ENCODE measurements at regions not wholly inside any gene's neighbourhood (a gene's known extent, or its start where the extent isn't known, plus 50 kb on each side); places are given as distances from the start of the nearest gene placed in this dataset.

DNA sequence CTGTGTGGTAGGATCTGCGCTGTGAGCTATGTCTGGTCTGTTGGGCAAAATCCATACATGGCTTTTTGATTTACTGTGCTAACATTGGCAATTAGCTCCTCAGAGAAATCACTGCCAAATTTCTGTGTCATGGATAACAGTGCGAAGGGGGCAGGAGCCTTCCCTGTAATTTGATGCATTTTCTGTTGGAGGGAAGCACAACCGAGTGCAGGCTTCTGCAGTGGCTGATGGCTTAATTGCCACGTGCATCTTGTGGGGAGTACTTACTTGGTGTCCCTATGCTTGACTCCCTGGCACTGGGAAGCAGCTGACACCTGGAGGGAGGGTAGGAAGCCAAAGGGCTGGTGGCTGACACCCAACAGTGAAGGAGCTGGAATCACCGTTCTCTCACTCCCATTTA, 99.3 kb upstream of the PROKR2 start:
- TF ChIP-seq, protein P1, sequence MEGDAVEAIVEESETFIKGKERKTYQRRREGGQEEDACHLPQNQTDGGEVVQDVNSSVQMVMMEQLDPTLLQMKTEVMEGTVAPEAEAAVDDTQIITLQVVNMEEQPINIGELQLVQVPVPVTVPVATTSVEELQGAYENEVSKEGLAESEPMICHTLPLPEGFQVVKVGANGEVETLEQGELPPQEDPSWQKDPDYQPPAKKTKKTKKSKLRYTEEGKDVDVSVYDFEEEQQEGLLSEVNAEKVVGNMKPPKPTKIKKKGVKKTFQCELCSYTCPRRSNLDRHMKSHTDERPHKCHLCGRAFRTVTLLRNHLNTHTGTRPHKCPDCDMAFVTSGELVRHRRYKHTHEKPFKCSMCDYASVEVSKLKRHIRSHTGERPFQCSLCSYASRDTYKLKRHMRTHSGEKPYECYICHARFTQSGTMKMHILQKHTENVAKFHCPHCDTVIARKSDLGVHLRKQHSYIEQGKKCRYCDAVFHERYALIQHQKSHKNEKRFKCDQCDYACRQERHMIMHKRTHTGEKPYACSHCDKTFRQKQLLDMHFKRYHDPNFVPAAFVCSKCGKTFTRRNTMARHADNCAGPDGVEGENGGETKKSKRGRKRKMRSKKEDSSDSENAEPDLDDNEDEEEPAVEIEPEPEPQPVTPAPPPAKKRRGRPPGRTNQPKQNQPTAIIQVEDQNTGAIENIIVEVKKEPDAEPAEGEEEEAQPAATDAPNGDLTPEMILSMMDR (IDR thresholded peaks at IDR 0.05): no peak
- no peak for TF ChIP-seq POLR2A (IDR thresholded peaks at IDR 0.05)

Measured in Peyer's patch (tissue), 4 donors.